ENCODE measurements at regions not wholly inside any gene's neighbourhood (a gene's known extent, or its start where the extent isn't known, plus 50 kb on each side); places are given as distances from the start of the nearest gene placed in this dataset.

- no peak for DNase-seq (ENCODE audit: low spot score)
- no peak for TF ChIP-seq CTCF (IDR thresholded peaks at IDR 0.05; ENCODE audit: extremely low read depth, insufficient read depth, missing control alignments)
- in situ Hi-C loops (cut with MboI; ENCODE audit: low pct_unique_long_range_greater_than_20kb, low sequenced_read_pairs, unreplicated experiment), result no loop called here
Observed at GRCh38 chr1:213681788-213682340, 305.9 kb upstream of the PROX1 start.

- in situ Hi-C loops (cut with MboI; ENCODE audit: low pct_unique_long_range_greater_than_20kb, low sequenced_read_pairs, unreplicated experiment), result no loop called here
- TF ChIP-seq CTCF (IDR thresholded peaks at IDR 0.05; ENCODE audit: extremely low read depth, insufficient read depth, missing control alignments), result no peak
- no peak for DNase-seq (ENCODE audit: low spot score)
Observed at GRCh38 chr1:213683529-213683928, 304.2 kb upstream of the PROX1 start.

GRCh38 chr1:213684454-213684853 is 303.3 kb upstream of the PROX1 start:
- in situ Hi-C loops (cut with MboI; ENCODE audit: low pct_unique_long_range_greater_than_20kb, low sequenced_read_pairs, unreplicated experiment), result no loop called here
- no peak for TF ChIP-seq CTCF (IDR thresholded peaks at IDR 0.05; ENCODE audit: extremely low read depth, insufficient read depth, missing control alignments)
- DNase-seq (ENCODE audit: low spot score), result no peak

GRCh38 chr1:213685992-213686582 is 301.7 kb upstream of the PROX1 start:
- in situ Hi-C loops (cut with MboI; ENCODE audit: low pct_unique_long_range_greater_than_20kb, low sequenced_read_pairs, unreplicated experiment), result no loop called here
- no peak for DNase-seq (ENCODE audit: low spot score)
- no peak for TF ChIP-seq CTCF (IDR thresholded peaks at IDR 0.05; ENCODE audit: extremely low read depth, insufficient read depth, missing control alignments)

DNA sequence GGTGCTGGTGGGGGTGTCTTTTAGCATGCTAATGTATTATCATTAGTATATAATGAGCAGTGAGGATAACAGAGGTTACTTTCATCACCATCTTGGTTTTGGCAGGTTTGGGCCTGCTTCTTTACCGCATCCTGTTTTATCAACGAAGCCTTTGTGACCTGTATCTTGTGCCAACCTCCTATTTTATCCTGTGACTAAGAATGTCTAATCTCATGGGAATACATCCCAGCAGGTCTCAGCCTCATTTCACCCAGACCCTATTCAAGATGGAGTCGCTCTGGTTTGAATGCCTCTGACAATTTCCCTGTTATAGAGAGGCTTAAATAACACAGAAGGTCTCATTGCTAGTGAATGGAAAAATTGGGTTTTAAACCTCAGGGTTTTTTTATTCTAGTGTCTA is 300.8 kb upstream of the PROX1 start:
- no peak for DNase-seq (ENCODE audit: low spot score)
- TF ChIP-seq CTCF (IDR thresholded peaks at IDR 0.05; ENCODE audit: extremely low read depth, insufficient read depth, missing control alignments), result no peak
- in situ Hi-C loops (cut with MboI; ENCODE audit: low pct_unique_long_range_greater_than_20kb, low sequenced_read_pairs, unreplicated experiment), result no loop called here

DNA sequence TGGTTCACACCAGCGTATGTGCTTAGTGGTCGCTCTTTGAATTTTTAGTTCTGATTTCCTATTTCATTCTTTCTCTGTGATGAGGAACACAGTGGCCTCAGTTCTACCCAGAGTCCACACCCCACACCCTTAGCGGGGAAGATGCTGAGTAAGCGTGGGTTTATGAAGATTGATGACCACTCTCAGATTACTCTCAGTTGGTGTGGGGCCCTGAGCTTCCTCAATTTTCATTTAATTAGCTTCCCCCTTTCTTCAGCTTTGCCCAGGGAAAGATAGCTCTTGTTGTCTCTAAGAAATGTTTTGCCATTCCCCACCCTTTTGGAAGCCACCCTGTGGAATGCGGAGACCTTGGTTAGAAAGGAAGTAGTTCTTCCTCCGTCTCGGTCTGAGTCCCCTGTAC is 299.9 kb upstream of the PROX1 start:
- in situ Hi-C loops (cut with MboI; ENCODE audit: low pct_unique_long_range_greater_than_20kb, low sequenced_read_pairs, unreplicated experiment), result no loop called here
- no peak for TF ChIP-seq CTCF (IDR thresholded peaks at IDR 0.05; ENCODE audit: extremely low read depth, insufficient read depth, missing control alignments)
- no peak for DNase-seq (ENCODE audit: low spot score)
